NCI-H1105 treated with DMSO at 0.1 percent for 48 hours (cell line): ENCODE measurements at regions not wholly inside any gene's neighbourhood (a gene's known extent, or its start where the extent isn't known, plus 50 kb on each side); places are given as distances from the start of the nearest gene placed in this dataset.
A peak's percentile ranks its signal among the peaks of the same experiment; 100 is the strongest.

Experiments used
- DNase-seq: peaks from one replicate; lab custom pipeline; 2025; lab: John Stamatoyannopoulos, UW

- no peak for DNase-seq
Observed at GRCh38 chr11:30089921-30090320, 73.1 kb upstream of the KCNA4 start.

DNA sequence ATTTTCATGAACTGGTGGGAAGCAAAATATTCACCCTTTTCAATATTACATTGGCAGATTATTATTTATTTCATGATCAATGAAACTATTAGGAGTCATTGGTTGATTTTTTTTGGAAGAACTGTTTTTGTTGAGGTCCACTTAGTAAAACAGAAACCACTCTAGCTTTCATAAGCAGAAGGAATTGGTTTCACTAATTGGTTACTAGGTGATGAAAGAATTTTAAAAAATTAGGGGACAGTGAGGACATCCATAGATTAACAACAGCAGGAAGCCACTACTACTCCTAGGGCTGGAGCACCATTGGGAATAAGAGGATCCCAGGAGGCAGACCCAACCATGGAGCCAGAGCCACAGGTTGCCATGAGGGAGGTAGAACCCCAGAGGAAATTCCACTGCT is 74.4 kb upstream of the KCNA4 start:
- DNase-seq: no peak

DNA sequence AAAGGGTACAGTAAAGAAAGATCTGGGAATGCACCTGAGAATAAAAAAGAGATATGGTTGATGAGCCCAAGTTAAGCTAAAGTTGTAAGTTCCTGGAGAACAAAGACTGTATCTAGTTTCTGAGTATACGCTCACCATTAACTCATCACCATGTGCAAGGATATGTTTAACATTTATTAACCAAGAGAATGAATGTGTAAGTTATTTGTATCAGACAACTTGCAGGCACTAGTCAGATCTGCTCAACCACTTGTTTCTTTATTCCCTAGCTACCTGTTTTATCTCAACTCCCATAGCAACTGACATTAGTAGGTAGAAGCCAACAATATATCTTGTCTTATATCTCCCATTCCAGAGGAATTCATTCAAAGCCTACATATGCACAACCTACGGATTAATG is 74.9 kb upstream of the KCNA4 start:
- no peak for DNase-seq

- no peak for DNase-seq
Observed at GRCh38 chr11:30092518-30092917, 75.7 kb upstream of the KCNA4 start.

- DNase-seq: no peak
Observed at GRCh38 chr11:30100495-30100894, 83.7 kb upstream of the KCNA4 start.

DNA sequence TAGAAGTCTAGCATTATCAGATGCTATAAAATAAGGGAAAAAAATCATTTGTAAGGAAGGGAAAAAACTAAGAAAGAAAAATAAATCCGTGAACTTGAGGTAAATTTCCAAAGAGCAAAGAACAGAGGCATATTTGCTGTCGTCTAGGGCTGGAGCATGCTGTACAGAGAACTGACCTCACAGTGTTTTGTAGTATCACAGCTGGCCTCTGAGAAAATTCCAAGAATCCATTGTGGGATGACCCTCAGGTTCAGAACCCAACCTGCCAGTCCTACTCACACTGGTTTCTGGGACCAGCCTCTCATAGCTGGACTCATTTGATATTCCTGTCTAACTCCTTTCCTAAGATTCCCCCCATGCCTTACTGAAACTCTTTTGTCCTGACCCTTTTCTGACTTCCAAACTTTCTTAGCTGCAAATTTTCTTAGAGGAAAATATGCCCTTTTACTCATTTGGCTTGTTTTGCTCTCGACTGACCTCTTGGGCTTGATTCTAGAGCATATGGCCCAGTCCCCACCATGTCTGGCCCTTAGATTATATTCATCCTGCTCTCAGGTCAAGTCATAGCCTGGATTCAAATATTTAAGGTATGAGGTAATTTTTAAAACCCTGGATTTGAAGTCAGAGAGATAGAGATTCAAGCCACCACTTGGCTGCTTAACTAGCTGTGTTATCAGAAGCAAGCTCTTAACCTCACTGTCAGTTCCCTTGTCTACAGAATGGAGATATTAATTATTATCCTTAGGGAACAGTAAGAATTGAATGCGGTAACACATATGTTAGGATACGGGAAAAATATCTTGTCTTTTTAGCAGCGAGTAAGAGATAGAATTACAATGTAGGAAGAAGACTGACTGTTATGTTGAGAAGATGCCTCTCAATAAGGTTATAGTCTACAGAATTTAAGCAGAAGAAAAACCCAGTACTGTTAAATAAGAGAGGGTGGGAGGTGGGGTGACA is 89.7 kb upstream of the KCNA4 start:
- DNase-seq: no peak

GRCh38 chr11:30107899-30108298 is 91.1 kb upstream of the KCNA4 start:
- no peak for DNase-seq

DNA sequence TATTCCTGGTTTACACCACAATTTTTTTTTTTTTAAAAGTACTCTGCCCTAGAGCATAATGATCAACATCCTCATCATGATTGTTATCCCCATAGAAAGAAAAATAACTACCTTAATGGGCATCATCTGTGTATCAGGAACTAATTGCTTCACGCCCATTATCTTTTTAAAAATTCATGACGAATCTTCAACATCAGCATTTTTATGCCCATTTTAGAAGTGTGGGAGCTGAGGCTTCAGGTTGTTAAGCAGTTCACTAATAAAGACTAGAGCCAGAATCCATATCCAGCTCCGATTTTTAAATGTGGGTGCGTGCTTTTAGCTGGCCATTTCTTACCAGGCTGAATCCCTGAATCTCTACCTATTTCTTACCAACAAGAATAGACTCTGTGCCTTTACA is 92.9 kb upstream of the KCNA4 start:
- DNase-seq: no peak

DNA sequence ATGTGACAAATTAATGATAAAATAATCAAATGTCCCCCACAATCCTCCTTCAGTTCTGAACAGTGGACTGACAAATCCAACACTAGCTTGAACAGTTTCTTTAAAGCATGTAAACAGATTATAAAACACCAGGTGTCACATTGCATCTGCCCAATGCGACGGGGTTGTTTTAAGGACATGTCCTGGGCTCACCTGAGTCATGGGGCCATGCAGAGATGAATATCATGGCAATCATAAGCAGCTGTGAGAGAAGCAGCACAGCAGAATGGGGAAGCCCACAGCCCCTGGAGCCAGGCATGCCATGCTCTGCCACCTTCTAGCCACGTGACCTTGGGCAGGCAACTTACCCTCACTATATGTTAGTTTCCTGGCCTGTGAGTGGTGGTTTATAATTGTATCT is 93.9 kb upstream of the KCNA4 start:
- no peak for DNase-seq

DNA sequence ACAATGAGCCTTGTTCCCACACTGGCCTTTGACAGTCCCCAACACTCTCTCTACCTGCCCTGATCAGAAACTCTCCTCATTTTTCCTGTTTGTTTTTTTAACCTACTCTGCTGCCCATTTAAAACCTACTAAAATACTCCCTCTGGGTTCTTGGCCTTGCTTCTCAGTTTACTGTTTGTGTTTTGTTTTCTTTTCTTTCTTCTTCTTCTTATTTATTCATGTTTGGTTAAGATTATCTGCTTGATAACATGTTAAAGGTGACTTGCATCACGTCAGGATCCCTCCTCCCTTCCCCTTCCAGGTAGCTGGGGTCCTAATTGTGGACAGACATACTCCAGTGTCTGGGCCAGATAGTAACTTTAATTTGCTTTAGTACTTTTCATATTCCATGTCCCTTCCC is 95.0 kb upstream of the KCNA4 start:
- no peak for DNase-seq

DNA sequence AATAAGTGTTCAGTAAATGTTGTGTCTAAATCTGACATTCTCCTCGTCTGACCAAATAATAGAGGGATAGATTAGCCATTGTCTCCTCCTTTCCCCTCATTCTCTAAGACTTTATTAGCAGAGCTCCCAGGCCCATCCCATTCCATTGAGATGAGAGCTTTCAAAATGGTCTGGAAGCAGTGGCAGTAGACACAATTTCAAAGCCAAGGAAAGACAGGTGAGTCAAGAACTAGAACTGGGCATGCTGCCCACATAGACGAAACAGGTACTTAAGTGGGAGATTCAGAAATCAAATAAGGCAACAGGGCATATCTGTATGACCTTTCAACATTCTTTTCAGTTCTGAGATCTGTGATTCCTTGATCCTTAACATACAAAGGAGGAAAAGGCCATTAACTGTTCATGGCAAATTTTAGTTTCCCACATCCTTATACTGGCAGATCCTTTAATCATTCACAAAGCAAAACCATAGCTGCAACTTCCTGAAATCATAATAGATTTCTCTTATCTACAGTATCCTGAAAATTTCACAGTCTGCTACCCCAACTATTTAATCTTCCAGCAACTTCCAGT is 96.6 kb upstream of the KCNA4 start:
- no peak for DNase-seq

GRCh38 chr11:30116512-30116911 is 99.7 kb upstream of the KCNA4 start:
- DNase-seq: no peak

- no peak for DNase-seq
Observed at GRCh38 chr11:30120045-30120589, 103.3 kb upstream of the KCNA4 start.

GRCh38 chr11:30125456-30125855 is 105.4 kb upstream of the FSHB start:
- DNase-seq: no peak

GRCh38 chr11:30128269-30128932 is 102.4 kb upstream of the FSHB start:
- peak; percentile 27 for DNase-seq

DNA sequence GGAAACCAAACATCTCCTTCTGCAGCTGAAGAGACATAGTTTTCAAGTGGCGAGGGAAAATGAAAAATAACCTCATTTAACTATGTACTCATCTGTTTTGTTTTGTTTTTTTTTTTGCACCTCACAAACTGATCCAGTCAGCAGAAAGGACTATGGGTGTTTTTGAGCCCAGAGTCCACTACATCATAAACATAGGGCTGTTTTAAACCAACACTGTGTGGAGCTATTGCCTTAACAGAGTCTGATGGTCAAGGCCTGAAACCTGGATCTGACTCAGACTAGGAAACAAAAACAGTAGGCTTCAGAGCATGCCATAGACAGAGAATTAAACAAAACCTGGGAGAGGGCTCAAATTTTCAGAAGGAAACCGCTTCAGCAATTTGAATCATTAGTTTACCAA is 99.3 kb upstream of the FSHB start:
- no peak for DNase-seq

DNA sequence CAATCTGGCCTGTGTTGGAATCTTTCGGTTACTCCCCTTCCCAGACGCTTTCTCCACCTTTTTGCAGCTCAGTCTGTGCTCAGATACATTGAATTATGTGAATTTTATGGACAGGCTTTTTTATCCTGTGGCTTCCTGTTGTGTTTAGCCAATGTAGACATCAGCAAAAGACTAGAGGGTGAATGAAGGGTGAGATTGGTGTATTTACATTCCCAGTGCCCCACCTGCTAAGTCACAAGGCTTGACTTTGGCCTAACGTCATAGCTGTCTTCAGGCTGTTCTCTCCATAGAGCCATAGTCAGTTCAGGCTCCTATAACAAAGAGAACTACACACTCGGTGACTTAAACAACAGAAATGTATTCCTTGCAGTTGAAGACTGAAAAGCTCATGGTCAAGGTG is 97.5 kb upstream of the FSHB start:
- no peak for DNase-seq

DNA sequence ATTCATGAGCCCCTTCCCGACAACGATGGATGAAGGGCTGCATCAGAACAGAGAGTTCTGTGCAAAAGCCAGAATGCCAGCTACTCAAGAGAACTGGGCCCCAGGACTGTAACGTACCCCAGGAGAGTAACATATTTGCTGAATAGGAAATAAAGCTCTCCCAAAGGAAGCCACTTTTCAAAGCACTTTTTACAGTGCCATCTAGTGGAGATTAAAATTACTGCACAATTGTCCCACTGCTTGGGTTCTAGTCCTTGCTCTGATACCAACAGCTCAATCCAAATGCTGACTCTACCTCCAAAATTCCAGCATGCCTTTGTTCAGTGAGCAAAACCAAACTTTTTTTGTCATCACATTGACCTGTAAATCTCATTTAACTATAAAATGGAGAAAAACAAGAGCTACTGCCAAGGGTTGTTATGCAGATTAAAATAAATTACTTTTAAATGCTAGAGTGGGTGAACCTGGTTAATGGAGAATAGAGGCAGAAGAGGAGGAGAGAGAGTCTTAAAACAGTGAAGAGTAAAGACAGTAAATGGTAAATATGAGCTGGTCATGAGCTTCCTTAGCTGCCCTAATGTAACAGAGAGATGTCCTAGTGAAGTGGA is 87.6 kb upstream of the FSHB start:
- peak; percentile 39 for DNase-seq

DNA sequence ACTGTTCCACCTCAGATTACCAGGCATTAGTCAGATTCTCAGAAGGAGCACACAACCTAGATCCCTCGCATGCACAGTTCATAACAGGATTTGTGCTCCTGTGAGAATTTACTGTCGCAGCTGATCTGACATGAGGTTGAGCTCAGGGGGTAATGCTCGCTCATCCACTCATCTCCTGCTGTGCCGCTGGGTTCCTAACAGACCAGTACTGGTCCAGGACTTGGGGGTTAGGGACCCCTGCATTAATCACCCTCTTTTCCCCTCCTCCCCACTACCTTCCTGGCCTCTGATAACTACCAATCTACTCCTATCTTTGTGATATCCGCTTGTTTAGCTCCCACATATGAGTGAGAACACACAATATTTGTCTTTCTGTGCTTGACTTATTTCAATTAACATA is 83.5 kb upstream of the FSHB start:
- no peak for DNase-seq

- no peak for DNase-seq
Observed at GRCh38 chr11:30149998-30150397, 80.8 kb upstream of the FSHB start.

GRCh38 chr11:30150425-30150824 is 80.4 kb upstream of the FSHB start:
- DNase-seq: no peak

- no peak for DNase-seq
Observed at GRCh38 chr11:30153008-30153407, 77.8 kb upstream of the FSHB start.
